Mucosa of stomach (tissue), 1 donor: ENCODE measurements at regions not wholly inside any gene's neighbourhood (a gene's known extent, or its start where the extent isn't known, plus 50 kb on each side); places are given as distances from the start of the nearest gene placed in this dataset.
"Not testable (repeated sequence)": the region's sequence is repeated elsewhere in the genome, so short reads cannot be mapped to it uniquely, and the experiment has no call there.

Experiments used
- H3K27me3 ChIP-seq: one replicate; pipeline ENCODE4 v1.7.0; 2013; ENCODE audit warnings: mild to moderate bottlenecking, low read length; ENCODE audit not compliant: control insufficient read depth, insufficient read depth
- H3K36me3 ChIP-seq: one replicate; pipeline ENCODE4 v1.7.0; 2013; ENCODE audit warnings: low read length; ENCODE audit not compliant: control insufficient read depth, insufficient read depth
- H3K4me1 ChIP-seq: one replicate; pipeline ENCODE4 v1.7.0; 2013; ENCODE audit warnings: mild to moderate bottlenecking, low read length; ENCODE audit not compliant: control insufficient read depth, insufficient read depth
- H3K4me3 ChIP-seq: one replicate; pipeline ENCODE4 v1.7.0; 2013; ENCODE audit warnings: low read length
- H3K9ac ChIP-seq: one replicate; pipeline ENCODE4 v1.7.0; 2013; ENCODE audit warnings: mild to moderate bottlenecking, low read length, moderate library complexity
- H3K9me3 ChIP-seq: one replicate; pipeline ENCODE4 v1.7.0; 2013; ENCODE audit warnings: mild to moderate bottlenecking, low read length, moderate library complexity; ENCODE audit not compliant: control insufficient read depth
- donor health status: Pancreatic carcinoma.

DNA sequence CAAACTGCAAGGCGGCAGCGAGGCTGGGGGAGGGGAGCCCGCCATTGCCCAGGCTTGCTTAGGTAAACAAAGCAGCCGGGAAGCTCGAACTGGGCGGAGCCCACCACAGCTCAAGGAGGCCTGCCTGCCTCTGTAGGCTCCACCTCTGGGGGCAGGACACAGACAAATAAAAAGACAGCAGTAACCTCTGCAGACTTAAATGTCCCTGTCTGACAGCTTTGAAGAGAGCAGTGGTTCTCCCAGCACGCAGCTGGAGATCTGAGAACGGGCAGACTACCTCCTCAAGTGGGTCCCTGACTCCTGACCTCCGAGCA is 375.1 kb upstream of the NPVF start:
- not testable (repeated sequence) for H3K4me1 ChIP-seq, H3K9ac ChIP-seq, H3K4me3 ChIP-seq, H3K9me3 ChIP-seq, H3K36me3 ChIP-seq, H3K27me3 ChIP-seq

- Histone ChIP-seq H3K9ac (no peak overlapping the region), H3K36me3 (no peaks in the 10 kb centered on the region), H3K4me1 (no peaks in the 10 kb centered on the region), H3K27me3 (no peaks in the 10 kb centered on the region), H3K9me3 (no peaks in the 10 kb centered on the region), H3K4me3 (no peak overlapping the region)
These were observed 382.9 kb upstream of the NPVF start for GRCh38 chr7:25611196-25611595.

- H3K27me3 ChIP-seq = no peaks in the 10 kb centered on the region
- no peaks in the 10 kb centered on the region for H3K4me1 ChIP-seq
- no peak overlapping the region for H3K4me3 ChIP-seq
- H3K36me3 ChIP-seq = no peaks in the 10 kb centered on the region
- H3K9me3 ChIP-seq = no peaks in the 10 kb centered on the region
- no peak overlapping the region for H3K9ac ChIP-seq
These were observed 385.6 kb upstream of the NPVF start for GRCh38 chr7:25613912-25614311.

DNA sequence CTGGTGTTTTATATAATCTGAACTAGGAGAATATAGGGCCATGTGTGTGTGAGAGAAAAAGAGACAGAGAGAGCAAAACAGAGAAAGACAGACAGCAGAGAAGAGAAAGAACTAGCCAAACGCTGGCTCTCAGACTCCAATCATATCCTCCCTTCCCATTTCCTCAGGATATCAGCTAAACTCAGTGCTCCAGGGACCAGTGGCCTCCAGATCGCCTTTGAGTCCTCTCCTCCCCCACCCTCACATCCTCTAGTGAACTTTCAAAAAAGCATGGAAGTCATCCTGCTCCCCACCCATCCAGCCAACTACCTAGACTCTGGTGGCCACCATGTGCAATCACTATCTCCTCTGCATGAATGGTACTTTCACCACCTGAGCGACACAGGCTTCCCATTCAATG is 386.1 kb upstream of the NPVF start:
- Histone ChIP-seq H3K4me1 (no peaks in the 10 kb centered on the region), H3K36me3 (no peaks in the 10 kb centered on the region), H3K4me3 (no peak overlapping the region), H3K27me3 (no peaks in the 10 kb centered on the region), H3K9ac (no peak overlapping the region), H3K9me3 (no peaks in the 10 kb centered on the region)

DNA sequence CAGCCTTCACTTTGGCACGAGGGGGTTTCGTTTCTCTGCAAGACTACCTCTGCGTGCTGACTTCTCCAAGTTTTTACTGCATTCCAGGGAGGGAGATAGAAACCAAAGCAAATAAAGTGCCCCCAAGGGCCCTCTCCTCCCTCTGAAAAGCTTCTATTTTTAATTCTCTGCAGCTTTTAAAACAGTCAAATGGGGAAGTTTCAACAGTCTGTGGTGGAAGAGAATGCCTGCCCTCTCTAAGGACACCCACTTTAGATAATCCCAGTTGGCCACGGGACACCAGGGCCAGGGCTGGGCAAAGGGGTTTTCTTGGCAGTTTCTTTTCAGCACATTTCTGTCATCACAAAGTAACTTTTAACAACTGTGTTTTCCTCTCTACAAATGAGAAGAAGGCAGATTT is 386.7 kb upstream of the NPVF start:
- H3K27me3 ChIP-seq = no peaks in the 10 kb centered on the region
- H3K9me3 ChIP-seq = no peaks in the 10 kb centered on the region
- no peaks in the 10 kb centered on the region for H3K36me3 ChIP-seq
- no peak overlapping the region for H3K9ac ChIP-seq
- H3K4me1 ChIP-seq = no peaks in the 10 kb centered on the region
- H3K4me3 ChIP-seq = no peak overlapping the region

- no peak overlapping the region for H3K9ac ChIP-seq
- peaks cover under 1% of the 10 kb centered on the region for H3K4me1 ChIP-seq
- H3K4me3 ChIP-seq = no peak overlapping the region
- no peaks in the 10 kb centered on the region for H3K27me3 ChIP-seq
- H3K9me3 ChIP-seq = no peaks in the 10 kb centered on the region
- no peaks in the 10 kb centered on the region for H3K36me3 ChIP-seq
These were observed 387.3 kb upstream of the NPVF start for GRCh38 chr7:25615593-25615992.

- Histone ChIP-seq H3K4me1 (peaks cover 4% of the 10 kb centered on the region), H3K9me3 (no peaks in the 10 kb centered on the region), H3K9ac (no peak overlapping the region), H3K36me3 (no peaks in the 10 kb centered on the region), H3K27me3 (no peaks in the 10 kb centered on the region), H3K4me3 (no peak overlapping the region)
These were observed 388.9 kb upstream of the NPVF start for GRCh38 chr7:25617214-25617613.

DNA sequence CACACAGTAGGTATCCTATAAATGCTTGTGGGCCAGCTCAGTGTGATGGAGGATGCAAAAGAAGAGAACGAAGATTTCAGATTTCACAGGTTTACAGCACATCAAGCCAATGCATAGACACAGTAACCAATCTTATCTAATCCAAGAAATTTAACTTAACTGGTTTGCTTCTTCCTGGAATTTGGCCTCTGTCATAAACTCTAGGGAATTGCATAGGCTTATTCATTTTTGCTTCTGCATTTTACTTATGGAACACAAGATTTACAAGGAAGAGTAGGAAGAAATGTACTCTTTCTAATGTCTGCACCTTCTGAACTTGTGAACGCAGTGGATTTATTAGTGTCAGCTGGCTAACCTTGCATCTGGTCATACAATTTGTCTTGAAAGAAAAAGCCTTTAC is 389.4 kb upstream of the NPVF start:
- Histone ChIP-seq H3K4me1 (peaks cover 4% of the 10 kb centered on the region), H3K36me3 (no peaks in the 10 kb centered on the region), H3K9me3 (no peaks in the 10 kb centered on the region), H3K27me3 (no peaks in the 10 kb centered on the region), H3K9ac (no peak overlapping the region), H3K4me3 (no peak overlapping the region)

GRCh38 chr7:25619381-25619780 is 391.1 kb upstream of the NPVF start:
- H3K36me3 ChIP-seq = no peaks in the 10 kb centered on the region
- H3K9me3 ChIP-seq = no peaks in the 10 kb centered on the region
- H3K9ac ChIP-seq = no peak overlapping the region
- H3K27me3 ChIP-seq = no peaks in the 10 kb centered on the region
- H3K4me3 ChIP-seq = no peak overlapping the region
- peaks cover 4% of the 10 kb centered on the region for H3K4me1 ChIP-seq

DNA sequence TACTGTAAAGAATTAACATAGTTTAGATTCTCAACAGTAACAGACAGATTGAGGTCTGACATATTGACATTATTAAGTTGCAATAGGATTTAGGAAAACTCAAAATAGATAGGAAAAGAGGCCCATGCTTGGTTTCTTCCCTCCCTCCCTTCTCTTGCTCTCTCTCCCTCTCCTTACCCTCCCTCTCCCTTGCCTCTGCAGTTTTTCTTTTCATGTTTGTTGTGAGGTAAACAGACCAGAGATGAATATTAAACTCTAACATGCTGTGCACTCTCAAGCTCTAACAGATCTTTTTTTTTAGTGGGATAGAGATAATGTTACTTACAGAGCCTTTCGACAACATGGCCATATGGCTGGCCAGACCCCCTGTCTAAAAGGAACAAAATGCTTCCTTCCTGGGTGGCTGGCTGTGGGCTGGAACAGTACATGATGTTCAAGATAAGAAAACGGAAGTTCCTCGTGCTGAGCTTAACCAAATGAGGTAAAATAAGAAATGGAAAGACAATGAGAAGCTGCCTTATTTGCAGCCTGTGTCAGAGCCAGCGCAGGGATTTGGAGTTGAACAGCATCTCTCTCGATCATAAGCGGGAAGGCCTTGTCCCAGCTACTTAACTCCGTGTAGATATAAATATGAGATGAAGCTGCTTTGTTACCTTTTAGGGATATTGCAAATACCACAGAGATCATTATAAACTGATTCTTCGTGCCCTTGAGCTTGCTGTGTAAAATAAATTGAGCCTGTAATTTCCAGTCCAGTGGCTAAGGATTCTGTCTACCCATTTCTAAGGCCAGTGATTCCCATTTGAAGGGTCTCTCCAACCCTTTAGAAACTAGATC is 391.9 kb upstream of the NPVF start:
- no peaks in the 10 kb centered on the region for H3K9me3 ChIP-seq
- no peaks in the 10 kb centered on the region for H3K36me3 ChIP-seq
- H3K4me1 ChIP-seq = peaks cover 4% of the 10 kb centered on the region
- no peak overlapping the region for H3K4me3 ChIP-seq
- H3K27me3 ChIP-seq = no peaks in the 10 kb centered on the region
- no peak overlapping the region for H3K9ac ChIP-seq

GRCh38 chr7:25621993-25622392 is 393.7 kb upstream of the NPVF start:
- Histone ChIP-seq H3K4me1 (peaks cover 4% of the 10 kb centered on the region), H3K9me3 (no peaks in the 10 kb centered on the region), H3K27me3 (no peaks in the 10 kb centered on the region), H3K9ac (no peak overlapping the region), H3K4me3 (no peak overlapping the region), H3K36me3 (no peaks in the 10 kb centered on the region)

DNA sequence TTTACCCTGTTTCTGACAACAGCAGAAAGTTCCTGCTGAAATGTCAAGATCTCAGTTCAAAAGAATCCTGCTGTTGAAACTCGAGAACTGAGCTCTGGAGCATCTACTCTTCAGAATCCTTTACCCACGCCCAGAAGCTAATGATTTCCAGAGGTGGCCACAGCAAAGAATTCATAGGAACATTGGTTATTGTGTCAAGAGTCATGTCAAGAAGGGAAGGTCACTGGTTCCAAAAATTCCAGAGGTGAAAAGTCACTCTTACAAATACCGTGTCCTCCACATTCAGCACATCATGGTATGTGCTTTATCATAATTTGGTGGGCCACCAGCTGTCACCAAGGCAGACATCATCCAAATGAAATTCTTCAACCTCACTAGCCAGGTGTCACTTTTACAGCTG is 394.4 kb upstream of the NPVF start:
- no peaks in the 10 kb centered on the region for H3K9me3 ChIP-seq
- no peaks in the 10 kb centered on the region for H3K27me3 ChIP-seq
- no peaks in the 10 kb centered on the region for H3K36me3 ChIP-seq
- peaks cover 4% of the 10 kb centered on the region for H3K4me1 ChIP-seq
- H3K9ac ChIP-seq = no peak overlapping the region
- H3K4me3 ChIP-seq = no peak overlapping the region

GRCh38 chr7:25624051-25624450 is 395.8 kb upstream of the NPVF start:
- H3K27me3 ChIP-seq = no peaks in the 10 kb centered on the region
- H3K4me1 ChIP-seq = peaks cover 4% of the 10 kb centered on the region
- no peaks in the 10 kb centered on the region for H3K9me3 ChIP-seq
- no peak overlapping the region for H3K4me3 ChIP-seq
- H3K36me3 ChIP-seq = no peaks in the 10 kb centered on the region
- no peak overlapping the region for H3K9ac ChIP-seq
